Esophagus muscularis mucosa (tissue), 4 donors: ENCODE measurements at regions not wholly inside any gene's neighbourhood (a gene's known extent, or its start where the extent isn't known, plus 50 kb on each side); places are given as distances from the start of the nearest gene placed in this dataset.

Experiments used
- EP300 ChIP-seq: sonication (generic); formaldehyde crosslinking; IDR thresholded peaks from one replicate; pipeline ENCODE4 v1.6.1; 2017; ENCODE audit warnings: antibody characterized with exemption
- POLR2A ChIP-seq: fragments of 450-650 bp; IDR thresholded peaks from one replicate; pipeline ENCODE4 v1.6.1; 2017; ENCODE audit warnings: antibody characterized with exemption, moderate library complexity, mild to moderate bottlenecking, low read depth
- POLR2AphosphoS5 ChIP-seq, 2 donors: sonication (generic); formaldehyde crosslinking; IDR thresholded peaks; one replicate each; pipeline ENCODE4 v1.6.1; 2017; ENCODE audit warnings: antibody characterized with exemption in 2 of 2
- TF ChIP-seq, protein P1 (sequence below), 3 experiments: fragments of 200-600 bp in 2 of 3; fragments of 450-650 bp in 1 of 3; sonication (generic) in 2 of 3; IDR thresholded peaks; one replicate each; pipeline ENCODE4 v1.5.1; 2017 to 2019; ENCODE audit warnings: antibody characterized with exemption in 3 of 3, mild to moderate bottlenecking in 2 of 3, moderate library complexity in 1 of 3

DNA sequence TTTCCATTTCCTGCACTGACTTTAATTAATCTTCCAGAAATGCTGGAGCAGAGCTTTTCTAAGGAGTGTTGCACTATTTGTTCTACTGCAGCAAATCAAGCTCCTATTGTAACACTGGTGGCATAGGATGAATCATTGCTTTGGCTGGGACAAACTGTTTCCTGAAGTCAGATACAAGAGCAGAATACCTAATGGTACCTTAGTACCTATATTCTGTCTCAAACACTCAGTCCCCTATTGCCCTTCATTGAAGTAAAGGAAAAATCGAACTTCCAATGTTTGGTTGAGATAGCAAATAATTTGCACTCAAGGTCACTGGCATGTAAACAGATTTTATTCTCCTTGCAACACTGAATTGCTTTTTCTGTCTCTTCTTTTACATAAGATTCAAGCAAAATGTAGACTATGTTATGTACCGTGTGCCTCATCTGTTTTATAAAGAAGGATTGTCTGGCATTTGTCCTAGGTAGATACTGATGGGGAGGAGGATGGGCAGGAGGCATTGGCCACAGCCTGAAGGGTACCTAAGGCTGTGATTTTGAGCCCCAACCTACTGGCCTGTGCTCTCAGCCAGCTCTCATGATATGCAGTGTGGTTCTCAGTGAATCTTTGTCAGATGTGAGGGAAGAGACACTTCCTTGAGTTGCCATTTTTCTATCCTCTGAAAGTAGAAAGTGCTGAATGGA lies 141.6 kb downstream of the AASDH start:
- TF ChIP-seq, protein P1, sequence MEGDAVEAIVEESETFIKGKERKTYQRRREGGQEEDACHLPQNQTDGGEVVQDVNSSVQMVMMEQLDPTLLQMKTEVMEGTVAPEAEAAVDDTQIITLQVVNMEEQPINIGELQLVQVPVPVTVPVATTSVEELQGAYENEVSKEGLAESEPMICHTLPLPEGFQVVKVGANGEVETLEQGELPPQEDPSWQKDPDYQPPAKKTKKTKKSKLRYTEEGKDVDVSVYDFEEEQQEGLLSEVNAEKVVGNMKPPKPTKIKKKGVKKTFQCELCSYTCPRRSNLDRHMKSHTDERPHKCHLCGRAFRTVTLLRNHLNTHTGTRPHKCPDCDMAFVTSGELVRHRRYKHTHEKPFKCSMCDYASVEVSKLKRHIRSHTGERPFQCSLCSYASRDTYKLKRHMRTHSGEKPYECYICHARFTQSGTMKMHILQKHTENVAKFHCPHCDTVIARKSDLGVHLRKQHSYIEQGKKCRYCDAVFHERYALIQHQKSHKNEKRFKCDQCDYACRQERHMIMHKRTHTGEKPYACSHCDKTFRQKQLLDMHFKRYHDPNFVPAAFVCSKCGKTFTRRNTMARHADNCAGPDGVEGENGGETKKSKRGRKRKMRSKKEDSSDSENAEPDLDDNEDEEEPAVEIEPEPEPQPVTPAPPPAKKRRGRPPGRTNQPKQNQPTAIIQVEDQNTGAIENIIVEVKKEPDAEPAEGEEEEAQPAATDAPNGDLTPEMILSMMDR (IDR thresholded peaks at IDR 0.05), result no peak
- no peak for TF ChIP-seq POLR2AphosphoS5 (IDR thresholded peaks at IDR 0.05)
- TF ChIP-seq POLR2A, result no peak
- TF ChIP-seq EP300, result no peak
